GM12873 (cell line): ENCODE measurements at regions not wholly inside any gene's neighbourhood (a gene's known extent, or its start where the extent isn't known, plus 50 kb on each side); places are given as distances from the start of the nearest gene placed in this dataset.

Source experiments
- TF ChIP-seq, protein P1 (sequence below): IDR thresholded peaks from 2 replicates; pipeline ENCODE4 v1.5.1; 2012; ENCODE audit warnings: low read depth, mild to moderate bottlenecking, moderate library complexity, low read length, control low read depth; ENCODE audit not compliant: insufficient read depth; ENCODE audit errors: missing control alignments

- TF ChIP-seq, protein P1, sequence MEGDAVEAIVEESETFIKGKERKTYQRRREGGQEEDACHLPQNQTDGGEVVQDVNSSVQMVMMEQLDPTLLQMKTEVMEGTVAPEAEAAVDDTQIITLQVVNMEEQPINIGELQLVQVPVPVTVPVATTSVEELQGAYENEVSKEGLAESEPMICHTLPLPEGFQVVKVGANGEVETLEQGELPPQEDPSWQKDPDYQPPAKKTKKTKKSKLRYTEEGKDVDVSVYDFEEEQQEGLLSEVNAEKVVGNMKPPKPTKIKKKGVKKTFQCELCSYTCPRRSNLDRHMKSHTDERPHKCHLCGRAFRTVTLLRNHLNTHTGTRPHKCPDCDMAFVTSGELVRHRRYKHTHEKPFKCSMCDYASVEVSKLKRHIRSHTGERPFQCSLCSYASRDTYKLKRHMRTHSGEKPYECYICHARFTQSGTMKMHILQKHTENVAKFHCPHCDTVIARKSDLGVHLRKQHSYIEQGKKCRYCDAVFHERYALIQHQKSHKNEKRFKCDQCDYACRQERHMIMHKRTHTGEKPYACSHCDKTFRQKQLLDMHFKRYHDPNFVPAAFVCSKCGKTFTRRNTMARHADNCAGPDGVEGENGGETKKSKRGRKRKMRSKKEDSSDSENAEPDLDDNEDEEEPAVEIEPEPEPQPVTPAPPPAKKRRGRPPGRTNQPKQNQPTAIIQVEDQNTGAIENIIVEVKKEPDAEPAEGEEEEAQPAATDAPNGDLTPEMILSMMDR = no peak
These were observed 487.9 kb upstream of the CITED2 start for GRCh38 chr6:139862311-139862710.

- TF ChIP-seq, protein P1 = no peak
These were observed 485.8 kb upstream of the CITED2 start for GRCh38 chr6:139860203-139860602.

- TF ChIP-seq, protein P1 = no peak
These were observed 484.0 kb upstream of the CITED2 start for GRCh38 chr6:139858429-139858828.

DNA sequence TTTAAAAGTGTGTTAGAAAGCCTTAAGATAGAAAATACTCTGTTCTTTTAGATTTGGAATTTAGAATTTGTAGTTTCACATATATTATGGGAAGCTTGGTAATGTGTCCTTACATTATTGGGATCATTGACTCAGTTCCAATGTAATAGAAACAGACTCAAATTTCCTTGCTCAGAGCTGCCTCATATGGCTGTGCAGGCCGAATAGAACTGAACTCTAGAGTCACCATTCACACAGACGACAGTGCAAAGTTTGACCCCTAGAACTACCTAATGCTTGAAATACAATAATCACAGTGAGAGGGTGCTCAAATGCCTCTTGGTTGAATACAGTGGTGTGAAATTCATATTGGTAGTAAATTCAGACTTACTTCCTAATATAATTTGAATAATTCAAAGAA is 482.7 kb upstream of the CITED2 start:
- TF ChIP-seq, protein P1 = no peak

GRCh38 chr6:139856562-139856961 is 482.1 kb upstream of the CITED2 start:
- TF ChIP-seq, protein P1 = no peak

DNA sequence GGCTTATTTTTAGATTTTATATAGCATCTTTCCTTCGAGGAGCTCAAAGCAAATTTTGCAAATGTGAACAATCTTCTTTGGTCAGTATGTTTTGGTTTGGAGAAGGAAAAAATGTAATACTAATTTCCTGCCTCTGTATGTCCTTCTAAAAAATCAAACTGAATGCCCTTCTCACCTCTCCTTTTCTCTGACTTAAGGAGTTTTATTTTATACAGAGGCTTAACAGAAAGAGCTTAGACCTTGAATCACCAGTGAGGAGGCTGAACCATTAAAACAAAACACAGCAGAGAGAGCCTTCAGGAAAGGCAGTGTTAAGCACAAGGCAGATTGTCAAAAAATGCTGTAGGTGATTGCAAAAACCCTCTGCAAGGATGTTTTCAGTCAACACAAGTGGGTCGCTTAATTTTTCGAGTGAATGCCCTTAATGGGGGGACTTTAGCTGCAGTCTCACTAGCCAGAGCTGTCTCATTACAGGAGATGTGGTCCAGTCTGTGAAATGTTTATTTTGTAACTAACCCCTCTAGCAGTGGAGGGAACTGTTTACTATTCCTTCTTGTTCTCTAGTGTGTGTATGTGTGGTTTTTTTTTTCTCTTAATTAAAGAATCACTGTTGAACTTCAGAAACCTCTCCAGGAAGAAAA is 481.3 kb upstream of the CITED2 start:
- TF ChIP-seq, protein P1 = no peak

DNA sequence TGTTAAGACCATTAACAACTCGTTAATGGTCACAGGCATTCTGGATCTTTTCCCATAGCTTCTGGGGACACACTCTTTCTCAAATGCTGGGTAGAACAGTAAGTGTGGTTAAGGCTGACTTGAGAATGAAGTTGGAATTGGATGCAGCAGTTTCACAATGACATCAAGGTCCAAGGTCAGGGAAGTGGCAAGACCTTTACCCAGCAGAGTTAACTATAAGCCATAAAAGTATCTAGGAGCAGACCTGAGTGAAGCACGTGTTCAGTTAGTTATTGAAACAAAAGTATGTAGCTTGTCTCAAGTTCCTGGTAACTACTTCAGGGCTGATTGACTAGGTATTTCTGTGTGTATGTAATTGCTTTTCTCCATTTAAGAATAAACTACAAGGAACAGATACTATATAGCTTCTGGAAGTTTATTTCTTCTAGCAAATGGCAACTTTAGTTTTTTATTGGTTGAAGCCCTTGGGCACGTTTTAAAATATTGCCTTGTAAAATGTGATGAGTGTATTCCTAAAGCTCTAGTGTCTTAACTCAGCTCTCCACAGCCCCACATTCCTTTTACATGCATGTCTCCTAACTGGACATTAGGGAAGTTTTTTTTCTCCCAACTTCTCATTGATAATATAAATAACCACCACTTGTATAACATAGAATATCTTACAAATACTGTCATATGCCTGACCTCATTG is 479.0 kb upstream of the CITED2 start:
- TF ChIP-seq, protein P1 = no peak
